ENCODE measurements at regions not wholly inside any gene's neighbourhood (a gene's known extent, or its start where the extent isn't known, plus 50 kb on each side); places are given as distances from the start of the nearest gene placed in this dataset.

DNA sequence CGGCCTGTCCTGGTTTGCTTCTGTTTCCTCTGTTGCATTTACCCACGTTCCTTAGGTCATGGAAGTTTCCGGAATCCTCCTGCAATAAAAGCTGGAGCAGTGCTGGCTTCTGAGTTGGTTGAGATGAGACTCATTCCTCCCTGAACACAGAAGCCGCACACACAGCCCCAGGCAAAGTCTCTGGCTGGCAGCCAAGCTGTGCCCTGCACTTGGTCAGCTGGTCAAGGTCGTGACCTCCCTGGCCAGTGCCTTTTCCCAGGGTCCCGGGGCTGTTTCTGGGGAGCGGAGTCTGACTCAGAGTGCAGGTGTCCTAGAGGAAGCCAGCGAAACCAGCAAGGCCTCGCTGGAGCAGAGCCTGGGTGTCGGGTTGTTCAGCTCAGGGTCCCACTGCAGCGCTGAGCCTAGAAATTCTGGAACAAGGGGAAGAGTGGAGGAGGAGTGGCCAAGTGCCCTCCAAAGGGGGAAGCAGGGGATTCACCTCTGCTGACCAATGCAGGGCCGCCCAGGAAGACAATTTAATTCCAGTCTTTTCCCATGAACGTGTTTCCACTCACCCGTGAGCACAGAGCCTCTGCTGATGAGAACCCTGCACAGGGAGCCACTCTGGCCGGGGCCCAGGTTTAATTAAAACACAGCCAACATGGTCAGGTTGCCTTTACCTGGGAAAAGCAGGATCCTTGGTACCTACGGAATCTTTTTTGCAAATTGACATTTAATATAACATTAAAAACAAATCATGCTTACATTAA lies 245.5 kb upstream of the PPP2R2D start:
- TF ChIP-seq, protein P1, sequence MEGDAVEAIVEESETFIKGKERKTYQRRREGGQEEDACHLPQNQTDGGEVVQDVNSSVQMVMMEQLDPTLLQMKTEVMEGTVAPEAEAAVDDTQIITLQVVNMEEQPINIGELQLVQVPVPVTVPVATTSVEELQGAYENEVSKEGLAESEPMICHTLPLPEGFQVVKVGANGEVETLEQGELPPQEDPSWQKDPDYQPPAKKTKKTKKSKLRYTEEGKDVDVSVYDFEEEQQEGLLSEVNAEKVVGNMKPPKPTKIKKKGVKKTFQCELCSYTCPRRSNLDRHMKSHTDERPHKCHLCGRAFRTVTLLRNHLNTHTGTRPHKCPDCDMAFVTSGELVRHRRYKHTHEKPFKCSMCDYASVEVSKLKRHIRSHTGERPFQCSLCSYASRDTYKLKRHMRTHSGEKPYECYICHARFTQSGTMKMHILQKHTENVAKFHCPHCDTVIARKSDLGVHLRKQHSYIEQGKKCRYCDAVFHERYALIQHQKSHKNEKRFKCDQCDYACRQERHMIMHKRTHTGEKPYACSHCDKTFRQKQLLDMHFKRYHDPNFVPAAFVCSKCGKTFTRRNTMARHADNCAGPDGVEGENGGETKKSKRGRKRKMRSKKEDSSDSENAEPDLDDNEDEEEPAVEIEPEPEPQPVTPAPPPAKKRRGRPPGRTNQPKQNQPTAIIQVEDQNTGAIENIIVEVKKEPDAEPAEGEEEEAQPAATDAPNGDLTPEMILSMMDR (IDR thresholded peaks at IDR 0.05), result no peak
- no peak for TF ChIP-seq POLR2A (IDR thresholded peaks at IDR 0.05)

Data from Peyer's patch (tissue), 4 donors.